CD4-positive, alpha-beta T cell (primary cell): ENCODE measurements at regions not wholly inside any gene's neighbourhood (a gene's known extent, or its start where the extent isn't known, plus 50 kb on each side); places are given as distances from the start of the nearest gene placed in this dataset.

Experiments
- ATAC-seq: fragments of 200-7000 bp; cut with Tn5 transposase; one replicate; pipeline ENCODE4 v1.10.0; 2022; ENCODE audit warnings: mild to moderate bottlenecking; ENCODE audit not compliant: poor library complexity
- CTCF ChIA-PET: fragments of 350-600 bp; sonication (Branson Sonifier 250); formaldehyde crosslinking; loops from one replicate; lab custom pipeline; 2021; ENCODE audit warnings: antibody characterized with exemption, inconsistent platforms; lab: Charles Lee
- POLR2A ChIA-PET: fragments of 350-600 bp; sonication (Branson Sonifier 250); formaldehyde crosslinking; loops from one replicate; lab custom pipeline; 2021; ENCODE audit warnings: antibody characterized with exemption, inconsistent platforms; lab: Charles Lee
- DNase-seq, 14 experiments: peaks; one replicate each; pipeline ENCODE4 v3.0.0-alpha.2; 2013 to 2020; ENCODE audit warnings: mixed read lengths in 2 of 14
- H3K27ac ChIP-seq, 2 donors: one replicate each; pipeline versions ENCODE4 v1.5.1 to v1.7.0; 2013; ENCODE audit warnings: low read length in 2 of 2, low read depth in 1 of 2, mild to moderate bottlenecking in 1 of 2
- H3K27me3 ChIP-seq, 2 experiments: 1 replicate in 1 of 2; 2 replicates in 1 of 2; pipeline versions ENCODE4 v1.6.1 to v1.7.0; 2013; ENCODE audit warnings: low read length in 2 of 2, control low read depth in 1 of 2, mild to moderate bottlenecking in 1 of 2, moderate library complexity in 1 of 2; ENCODE audit not compliant: insufficient read depth in 2 of 2, control insufficient read depth in 1 of 2
- H3K36me3 ChIP-seq: one replicate; pipeline ENCODE4 v1.6.1; 2013; ENCODE audit warnings: low read length, control low read depth; ENCODE audit not compliant: insufficient read depth
- H3K4me1 ChIP-seq: one replicate; pipeline ENCODE4 v1.6.1; 2013; ENCODE audit warnings: low read length, control low read depth; ENCODE audit not compliant: insufficient read depth
- H3K4me3 ChIP-seq: one replicate; pipeline ENCODE4 v1.5.1; 2013; ENCODE audit warnings: mild to moderate bottlenecking, low read length, moderate library complexity
- H3K9me3 ChIP-seq, 2 experiments: 1 replicate in 1 of 2; 2 replicates in 1 of 2; pipeline versions ENCODE4 v1.6.1 to v1.7.0; 2013; ENCODE audit warnings: low read length in 2 of 2, mild to moderate bottlenecking in 2 of 2, control low read depth in 1 of 2, moderate library complexity in 1 of 2; ENCODE audit not compliant: control insufficient read depth in 1 of 2, insufficient read depth in 1 of 2
- H3K27ac Mint-ChIP-seq: one replicate; pipeline ENCODE4 v1.8.0; 2020; ENCODE audit warnings: mixed read lengths
- H3K27me3 Mint-ChIP-seq: one replicate; pipeline ENCODE4 v1.8.0; 2021; ENCODE audit warnings: mixed read lengths
- H3K36me3 Mint-ChIP-seq: one replicate; pipeline ENCODE4 v1.8.0; 2021; ENCODE audit warnings: low read depth, mixed read lengths
- H3K4me1 Mint-ChIP-seq: one replicate; pipeline ENCODE4 v1.8.0; 2021; ENCODE audit warnings: low read depth, mixed read lengths
- H3K4me3 Mint-ChIP-seq: one replicate; pipeline ENCODE4 v1.8.0; 2020; ENCODE audit warnings: mild to moderate bottlenecking, mixed read lengths
- H3K9me3 Mint-ChIP-seq: one replicate; pipeline ENCODE4 v1.8.0; 2020; ENCODE audit warnings: mixed read lengths
- CTCF ChIP-seq: fragments of 200-600 bp; IDR thresholded peaks from one replicate; pipeline ENCODE4 v1.8.0; 2022; ENCODE audit warnings: antibody characterized with exemption, mild to moderate bottlenecking
- intact Hi-C, 2 experiments: fragments of 100-400 bp; cut with DNase I in 1 of 2; cut with micrococcal nuclease in 1 of 2; formaldehyde crosslinking; loops; one replicate each; pipeline versions ENCODE4 v1.15.1 to v1.9.0; 2023 to 2025; cut with DNase I, micrococcal nuclease

GRCh38 chr9:87342743-87343142, 154.9 kb upstream of the DAPK1 start:
- H3K27me3 Mint-ChIP-seq, result peaks cover 46% of the 10 kb centered on the region

GRCh38 chr9:87343816-87344430, 153.7 kb upstream of the DAPK1 start:
- Histone ChIP-seq H3K27ac (no peak overlapping the region), H3K36me3 (no peaks in the 10 kb centered on the region), H3K4me3 (no peak overlapping the region), H3K27me3 (peaks cover 2 to 11% of the 10 kb centered on the region in 2 experiments), H3K4me1 (no peaks in the 10 kb centered on the region), H3K9me3 (no peaks in the 10 kb centered on the region)
- intact Hi-C loops, result no loop called here
- ChIA-PET CTCF (no interaction called here), POLR2A (no interaction called here)
- TF ChIP-seq CTCF, result no peak
- Mint-ChIP-seq H3K27ac (no peak overlapping the region), H3K4me1 (no peaks in the 10 kb centered on the region), H3K9me3 (no peaks in the 10 kb centered on the region), H3K27me3 (peaks cover 34% of the 10 kb centered on the region), H3K36me3 (no peaks in the 10 kb centered on the region), H3K4me3 (no peak overlapping the region)
- DNase-seq, result no peak
- ATAC-seq, result no peak

More at GRCh38 chr9:87342743-87343142, 154.9 kb upstream of the DAPK1 start:
- ATAC-seq (no peak), DNase-seq (no peak)
- H3K27ac Mint-ChIP-seq, result no peak overlapping the region
- ChIA-PET CTCF (no interaction called here), POLR2A (no interaction called here)
- H3K27ac ChIP-seq, result no peak overlapping the region
- peaks cover 3% of the 10 kb centered on the region for H3K4me1 Mint-ChIP-seq
- peaks cover 12 to 20% of the 10 kb centered on the region in 2 experiments for H3K27me3 ChIP-seq
- no peaks in the 10 kb centered on the region for H3K36me3 Mint-ChIP-seq
- no peaks in the 10 kb centered on the region for H3K4me1 ChIP-seq
- H3K4me3 ChIP-seq, result no peak overlapping the region
- no peak for TF ChIP-seq CTCF
- H3K9me3 Mint-ChIP-seq, result no peaks in the 10 kb centered on the region
- H3K36me3 ChIP-seq, result no peaks in the 10 kb centered on the region
- intact Hi-C loops, result no loop called here
- H3K9me3 ChIP-seq, result no peaks in the 10 kb centered on the region
- H3K4me3 Mint-ChIP-seq, result no peak overlapping the region

- Mint-ChIP-seq H3K4me3 (no peak overlapping the region), H3K27me3 (peaks cover 23% of the 10 kb centered on the region), H3K9me3 (peaks cover 3% of the 10 kb centered on the region), H3K27ac (no peak overlapping the region), H3K4me1 (no peaks in the 10 kb centered on the region), H3K36me3 (no peaks in the 10 kb centered on the region)
- intact Hi-C loops, result no loop called here
- TF ChIP-seq CTCF, result no peak
- Histone ChIP-seq H3K27me3 (peaks cover 2 to 9% of the 10 kb centered on the region in 2 experiments), H3K4me3 (no peak overlapping the region), H3K27ac (no peak overlapping the region), H3K36me3 (no peaks in the 10 kb centered on the region), H3K4me1 (no peaks in the 10 kb centered on the region), H3K9me3 (no peaks in the 10 kb centered on the region)
- ChIA-PET POLR2A (no interaction called here), CTCF (no interaction called here)
- no peak for ATAC-seq
- DNase-seq, result no peak
These were observed 151.5 kb upstream of the DAPK1 start for GRCh38 chr9:87346061-87346665.
